ENCODE measurements at regions not wholly inside any gene's neighbourhood (a gene's known extent, or its start where the extent isn't known, plus 50 kb on each side); places are given as distances from the start of the nearest gene placed in this dataset.

DNA sequence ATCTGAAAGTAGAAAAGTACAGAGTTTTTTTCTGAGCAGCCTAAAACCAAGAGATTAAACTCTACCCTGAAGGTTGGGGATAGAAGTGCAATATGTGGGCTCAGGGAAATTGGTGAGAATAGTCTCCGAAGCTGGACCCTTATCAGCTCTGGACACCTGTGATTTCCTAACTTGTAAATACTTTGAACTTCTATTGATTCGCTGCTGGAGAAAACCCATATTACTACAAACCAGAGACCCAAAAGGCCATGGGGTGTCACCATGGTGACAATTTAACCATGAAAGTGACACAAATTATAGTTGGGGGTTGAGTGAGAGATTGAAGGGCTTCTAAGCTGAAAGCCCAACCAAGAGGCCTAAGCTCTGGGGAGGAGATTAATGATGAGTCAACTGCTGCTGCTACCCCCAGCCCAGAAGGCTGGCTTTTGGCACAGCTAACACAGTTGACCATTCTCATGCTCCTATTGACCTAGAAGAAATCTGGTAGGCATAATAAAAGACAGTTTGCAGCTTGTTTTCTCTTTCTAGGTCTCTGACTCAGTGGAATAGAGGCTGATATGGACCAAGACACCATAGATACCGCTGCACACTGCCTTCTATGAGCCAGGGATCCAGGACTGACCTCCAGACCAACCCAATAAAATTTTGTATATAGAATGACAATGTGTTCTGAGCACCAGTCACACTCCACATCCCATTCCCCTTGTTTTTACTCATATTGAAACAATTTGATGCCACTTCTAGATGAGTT is 131.9 kb upstream of the FNDC3A start:
- no peaks in the 10 kb centered on the region for H3K9me3 ChIP-seq
- H3K4me3 ChIP-seq = no peak overlapping the region
- no peaks in the 10 kb centered on the region for H3K4me1 ChIP-seq
- no peak overlapping the region for H3K9ac ChIP-seq (ENCODE audit: low read depth in 2 of 2, low read length in 2 of 2)
- no peaks in the 10 kb centered on the region for H3K27me3 ChIP-seq
- intact Hi-C loops (cut with DNase I) = no loop called here
- H3K27ac ChIP-seq = no peak overlapping the region
- no peaks in the 10 kb centered on the region for H3K36me3 ChIP-seq
- no peak for DNase-seq
- TF ChIP-seq, protein P1, sequence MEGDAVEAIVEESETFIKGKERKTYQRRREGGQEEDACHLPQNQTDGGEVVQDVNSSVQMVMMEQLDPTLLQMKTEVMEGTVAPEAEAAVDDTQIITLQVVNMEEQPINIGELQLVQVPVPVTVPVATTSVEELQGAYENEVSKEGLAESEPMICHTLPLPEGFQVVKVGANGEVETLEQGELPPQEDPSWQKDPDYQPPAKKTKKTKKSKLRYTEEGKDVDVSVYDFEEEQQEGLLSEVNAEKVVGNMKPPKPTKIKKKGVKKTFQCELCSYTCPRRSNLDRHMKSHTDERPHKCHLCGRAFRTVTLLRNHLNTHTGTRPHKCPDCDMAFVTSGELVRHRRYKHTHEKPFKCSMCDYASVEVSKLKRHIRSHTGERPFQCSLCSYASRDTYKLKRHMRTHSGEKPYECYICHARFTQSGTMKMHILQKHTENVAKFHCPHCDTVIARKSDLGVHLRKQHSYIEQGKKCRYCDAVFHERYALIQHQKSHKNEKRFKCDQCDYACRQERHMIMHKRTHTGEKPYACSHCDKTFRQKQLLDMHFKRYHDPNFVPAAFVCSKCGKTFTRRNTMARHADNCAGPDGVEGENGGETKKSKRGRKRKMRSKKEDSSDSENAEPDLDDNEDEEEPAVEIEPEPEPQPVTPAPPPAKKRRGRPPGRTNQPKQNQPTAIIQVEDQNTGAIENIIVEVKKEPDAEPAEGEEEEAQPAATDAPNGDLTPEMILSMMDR (IDR thresholded peaks at IDR 0.05) = no peak

DNA sequence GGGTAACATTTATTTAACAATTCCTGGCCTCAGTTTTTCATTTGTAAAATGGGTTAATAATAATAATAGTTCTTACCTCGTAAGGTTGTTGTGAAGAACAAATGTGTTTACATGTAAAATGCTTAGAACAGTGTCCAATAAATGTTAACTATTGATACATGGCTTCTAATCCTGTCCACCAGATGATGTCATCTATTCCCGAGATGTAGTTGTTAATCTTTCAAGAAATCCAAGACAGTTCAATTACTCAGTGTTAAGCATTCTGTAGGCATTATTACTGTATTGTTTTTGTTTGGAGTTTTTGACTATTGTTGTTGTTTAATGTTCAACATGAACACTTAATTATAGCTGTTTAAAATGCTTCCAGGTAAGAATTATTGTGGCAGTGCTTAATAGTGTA is 131.0 kb upstream of the FNDC3A start:
- no peak overlapping the region for H3K4me3 ChIP-seq
- no peak overlapping the region for H3K9ac ChIP-seq (ENCODE audit: low read depth in 2 of 2, low read length in 2 of 2)
- no peaks in the 10 kb centered on the region for H3K36me3 ChIP-seq
- no peaks in the 10 kb centered on the region for H3K27me3 ChIP-seq
- H3K27ac ChIP-seq = no peak overlapping the region
- no peaks in the 10 kb centered on the region for H3K4me1 ChIP-seq
- no peaks in the 10 kb centered on the region for H3K9me3 ChIP-seq
- TF ChIP-seq, protein P1 (IDR thresholded peaks at IDR 0.05) = no peak
- intact Hi-C loops (cut with DNase I) = no loop called here
- DNase-seq = no peak

DNA sequence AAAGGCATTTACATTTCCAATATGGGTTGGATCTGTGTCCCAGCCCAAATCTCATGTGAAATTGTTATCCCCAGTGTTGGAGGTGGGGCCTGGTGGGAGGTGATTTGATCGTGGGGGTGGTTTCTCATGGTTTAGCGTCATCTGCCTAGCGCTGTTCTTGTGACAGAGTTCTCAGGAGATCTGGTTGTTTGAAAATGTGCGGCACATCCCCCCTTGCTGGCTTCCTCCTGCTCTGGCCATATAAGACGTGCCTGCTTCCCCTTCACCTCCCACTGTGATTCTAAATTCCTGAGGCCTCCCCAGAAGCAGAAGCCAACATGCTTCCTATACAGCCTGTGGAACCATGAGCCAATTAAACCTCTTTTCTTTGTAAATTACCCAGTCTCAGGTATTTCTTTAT is 126.2 kb upstream of the FNDC3A start:
- no peak overlapping the region for H3K9ac ChIP-seq (ENCODE audit: low read depth in 2 of 2, low read length in 2 of 2)
- no peaks in the 10 kb centered on the region for H3K27me3 ChIP-seq
- TF ChIP-seq, protein P1 (IDR thresholded peaks at IDR 0.05) = no peak
- H3K36me3 ChIP-seq = no peaks in the 10 kb centered on the region
- intact Hi-C loops (cut with DNase I) = no loop called here
- no peak overlapping the region for H3K27ac ChIP-seq
- no peaks in the 10 kb centered on the region for H3K9me3 ChIP-seq
- no peaks in the 10 kb centered on the region for H3K4me1 ChIP-seq
- DNase-seq = no peak
- no peak overlapping the region for H3K4me3 ChIP-seq

DNA sequence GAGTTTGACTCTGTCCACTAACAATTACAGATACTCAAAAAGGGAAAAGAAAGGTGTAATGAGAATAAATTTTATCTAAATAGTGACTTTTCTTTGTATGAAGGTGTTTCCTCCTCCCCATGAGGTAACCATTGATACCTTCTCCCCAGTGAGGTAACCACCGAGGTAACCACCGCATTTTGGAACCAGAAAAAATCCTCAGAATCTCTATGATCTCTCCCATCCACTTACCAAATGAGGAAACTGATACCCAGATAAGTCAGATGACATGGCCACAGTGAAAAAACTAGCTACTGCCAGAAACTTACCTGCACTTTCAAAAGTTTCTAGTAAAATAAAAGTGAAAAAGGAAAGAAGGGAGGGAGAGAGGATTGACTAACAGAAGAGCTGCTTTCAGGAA is 124.0 kb upstream of the FNDC3A start:
- TF ChIP-seq, protein P1 (IDR thresholded peaks at IDR 0.05) = no peak
- Histone ChIP-seq H3K27ac (no peak overlapping the region), H3K4me1 (no peaks in the 10 kb centered on the region), H3K9me3 (no peaks in the 10 kb centered on the region), H3K36me3 (no peaks in the 10 kb centered on the region), H3K4me3 (no peak overlapping the region), H3K27me3 (no peaks in the 10 kb centered on the region), H3K9ac (ENCODE audit: low read depth in 2 of 2, low read length in 2 of 2) (no peak overlapping the region)
- intact Hi-C loops (cut with DNase I) = no loop called here
- no peak for DNase-seq

DNA sequence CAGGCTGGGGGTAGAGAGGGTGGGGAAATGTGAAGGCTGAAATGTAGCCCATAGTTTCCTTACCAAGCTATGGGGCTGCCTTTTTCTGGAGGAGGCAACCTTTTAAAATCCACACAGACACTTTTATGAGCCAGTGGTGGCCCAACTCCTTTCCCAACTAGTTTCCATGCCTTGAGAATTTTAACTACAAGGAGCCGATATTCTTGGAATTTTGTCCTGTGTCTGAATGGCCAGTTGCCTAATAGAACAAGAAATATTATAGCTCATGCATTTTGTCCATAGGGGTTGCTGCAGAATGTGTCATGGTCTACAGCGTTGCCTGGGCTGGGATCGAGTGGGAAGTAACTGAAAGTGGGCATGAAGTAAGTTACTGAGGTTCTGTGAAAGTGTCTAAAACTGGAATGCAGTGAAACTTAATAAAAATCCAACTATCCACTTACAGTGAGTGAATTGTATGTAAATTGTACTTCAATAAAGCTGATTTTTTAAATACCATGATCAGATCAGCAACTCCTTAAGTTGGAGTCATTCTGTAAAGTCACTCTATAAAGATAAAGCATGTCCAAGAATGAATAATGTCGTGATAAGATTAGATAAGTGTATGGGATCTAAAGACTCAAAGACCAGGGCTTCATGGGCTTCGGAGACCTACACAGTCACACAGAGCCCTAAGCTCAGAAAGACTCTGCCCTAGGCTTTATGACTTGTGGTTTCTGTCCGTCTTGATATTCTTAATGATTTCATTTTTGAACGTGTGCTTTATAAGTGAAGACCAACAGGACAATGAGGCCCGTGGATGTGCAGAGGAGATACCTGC is 122.6 kb upstream of the FNDC3A start:
- H3K4me3 ChIP-seq = no peak overlapping the region
- no peak overlapping the region for H3K27ac ChIP-seq
- no peak for DNase-seq
- TF ChIP-seq, protein P1 (IDR thresholded peaks at IDR 0.05) = no peak
- no peaks in the 10 kb centered on the region for H3K27me3 ChIP-seq
- H3K9me3 ChIP-seq = no peaks in the 10 kb centered on the region
- no peaks in the 10 kb centered on the region for H3K4me1 ChIP-seq
- H3K9ac ChIP-seq (ENCODE audit: low read depth in 2 of 2, low read length in 2 of 2) = no peak overlapping the region
- intact Hi-C loops (cut with DNase I) = no loop called here
- no peaks in the 10 kb centered on the region for H3K36me3 ChIP-seq
